BE2C (cell line): ENCODE measurements at regions not wholly inside any gene's neighbourhood (a gene's known extent, or its start where the extent isn't known, plus 50 kb on each side); places are given as distances from the start of the nearest gene placed in this dataset.

Experiments
- DNase-seq: peaks from one replicate; pipeline ENCODE4 v3.0.0-alpha.2; 2020
- H3K27me3 ChIP-seq: fragments of 250-450 bp; sonication (Bioruptor Pico); 2 replicates; pipeline ENCODE4 v1.5.1; 2020; ENCODE audit warnings: mild to moderate bottlenecking
- H3K36me3 ChIP-seq: fragments of 250-450 bp; sonication (Bioruptor Pico); 2 replicates; pipeline ENCODE4 v1.5.1; 2020; ENCODE audit warnings: mild to moderate bottlenecking
- H3K4me1 ChIP-seq: fragments of 250-450 bp; sonication (Bioruptor Pico); 2 replicates; pipeline ENCODE4 v1.5.1; 2020
- H3K4me3 ChIP-seq: 2 replicates; pipeline ENCODE4 v1.5.1; 2011; ENCODE audit warnings: low read depth, low read length
- H3K9me3 ChIP-seq: fragments of 250-450 bp; sonication (Bioruptor Pico); 2 replicates; pipeline ENCODE4 v1.5.1; 2020
- TF ChIP-seq, protein P1 (sequence below): IDR thresholded peaks from 2 replicates; pipeline ENCODE4 v1.5.1; 2012; ENCODE audit warnings: mild to moderate bottlenecking, low read depth, low read length

DNA sequence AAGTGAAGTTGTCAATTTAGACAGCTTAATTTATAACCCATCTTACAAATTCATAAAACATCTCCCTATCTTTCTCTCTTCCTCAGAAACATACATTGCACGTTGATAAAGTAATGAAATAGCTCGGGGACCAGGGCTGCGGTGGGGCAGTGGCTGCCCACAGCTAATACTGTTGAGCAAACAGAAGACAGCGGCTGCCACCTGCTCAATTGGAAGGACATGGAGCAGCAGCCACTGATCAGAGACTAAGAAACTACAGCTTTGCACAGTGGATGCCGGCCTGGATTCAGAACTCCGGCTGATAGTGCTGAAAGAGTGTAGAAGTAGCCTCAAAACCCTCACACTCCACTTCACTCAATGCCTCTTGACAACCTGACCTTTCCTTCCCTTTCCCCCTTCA, 157.9 kb upstream of the PDE10A start:
- TF ChIP-seq, protein P1, sequence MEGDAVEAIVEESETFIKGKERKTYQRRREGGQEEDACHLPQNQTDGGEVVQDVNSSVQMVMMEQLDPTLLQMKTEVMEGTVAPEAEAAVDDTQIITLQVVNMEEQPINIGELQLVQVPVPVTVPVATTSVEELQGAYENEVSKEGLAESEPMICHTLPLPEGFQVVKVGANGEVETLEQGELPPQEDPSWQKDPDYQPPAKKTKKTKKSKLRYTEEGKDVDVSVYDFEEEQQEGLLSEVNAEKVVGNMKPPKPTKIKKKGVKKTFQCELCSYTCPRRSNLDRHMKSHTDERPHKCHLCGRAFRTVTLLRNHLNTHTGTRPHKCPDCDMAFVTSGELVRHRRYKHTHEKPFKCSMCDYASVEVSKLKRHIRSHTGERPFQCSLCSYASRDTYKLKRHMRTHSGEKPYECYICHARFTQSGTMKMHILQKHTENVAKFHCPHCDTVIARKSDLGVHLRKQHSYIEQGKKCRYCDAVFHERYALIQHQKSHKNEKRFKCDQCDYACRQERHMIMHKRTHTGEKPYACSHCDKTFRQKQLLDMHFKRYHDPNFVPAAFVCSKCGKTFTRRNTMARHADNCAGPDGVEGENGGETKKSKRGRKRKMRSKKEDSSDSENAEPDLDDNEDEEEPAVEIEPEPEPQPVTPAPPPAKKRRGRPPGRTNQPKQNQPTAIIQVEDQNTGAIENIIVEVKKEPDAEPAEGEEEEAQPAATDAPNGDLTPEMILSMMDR, result no peak
- no peak for DNase-seq
- no peaks in the 10 kb centered on the region for H3K27me3 ChIP-seq
- no peak overlapping the region for H3K4me3 ChIP-seq
- H3K4me1 ChIP-seq, result no peaks in the 10 kb centered on the region
- H3K36me3 ChIP-seq, result no peaks in the 10 kb centered on the region
- H3K9me3 ChIP-seq, result no peaks in the 10 kb centered on the region

DNA sequence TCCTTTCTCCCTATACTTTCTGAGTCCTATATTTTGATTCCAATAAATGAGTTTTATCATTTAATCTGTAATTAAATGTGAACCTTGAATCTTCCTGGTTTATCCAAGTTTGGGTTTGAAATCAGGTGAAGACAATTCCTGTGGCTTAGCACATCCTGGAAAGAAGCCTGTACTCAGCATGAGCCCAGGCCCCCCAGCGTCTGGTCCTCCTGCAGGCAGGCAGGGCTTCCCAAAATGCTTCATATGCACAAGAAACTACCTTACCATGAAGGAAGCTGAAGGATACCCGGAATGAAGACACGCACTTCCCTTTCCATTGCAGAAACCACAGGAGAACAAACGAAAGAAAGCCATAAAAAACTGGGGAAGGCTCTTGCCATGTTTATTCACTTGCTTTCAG, 157.4 kb upstream of the PDE10A start:
- Histone ChIP-seq H3K9me3 (no peaks in the 10 kb centered on the region), H3K27me3 (no peaks in the 10 kb centered on the region), H3K36me3 (no peaks in the 10 kb centered on the region), H3K4me3 (no peak overlapping the region), H3K4me1 (no peaks in the 10 kb centered on the region)
- DNase-seq, result no peak
- TF ChIP-seq, protein P1, result no peak

DNA sequence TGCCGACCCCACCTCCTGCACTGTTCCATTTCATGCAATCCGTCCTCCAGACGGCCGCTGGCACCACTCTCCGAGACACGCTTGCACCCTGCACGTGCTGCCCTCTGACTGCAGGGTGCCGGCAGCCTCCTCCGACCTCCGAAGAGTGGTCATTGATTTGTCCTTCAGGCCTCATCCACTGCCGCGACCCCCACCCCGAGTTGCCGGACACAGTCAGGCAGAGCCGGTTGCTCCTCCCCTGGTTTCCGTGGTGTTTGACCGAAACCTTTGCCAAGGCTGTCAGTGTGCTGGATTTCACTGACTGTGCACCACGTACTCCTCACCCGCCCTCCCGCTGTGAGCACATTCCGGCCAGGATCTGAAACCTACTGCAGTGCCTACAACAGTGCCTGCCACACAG, 156.4 kb upstream of the PDE10A start:
- H3K4me3 ChIP-seq, result no peak overlapping the region
- TF ChIP-seq, protein P1, result no peak
- H3K36me3 ChIP-seq, result no peaks in the 10 kb centered on the region
- H3K9me3 ChIP-seq, result no peaks in the 10 kb centered on the region
- DNase-seq, result no peak
- no peaks in the 10 kb centered on the region for H3K4me1 ChIP-seq
- H3K27me3 ChIP-seq, result no peaks in the 10 kb centered on the region

DNA sequence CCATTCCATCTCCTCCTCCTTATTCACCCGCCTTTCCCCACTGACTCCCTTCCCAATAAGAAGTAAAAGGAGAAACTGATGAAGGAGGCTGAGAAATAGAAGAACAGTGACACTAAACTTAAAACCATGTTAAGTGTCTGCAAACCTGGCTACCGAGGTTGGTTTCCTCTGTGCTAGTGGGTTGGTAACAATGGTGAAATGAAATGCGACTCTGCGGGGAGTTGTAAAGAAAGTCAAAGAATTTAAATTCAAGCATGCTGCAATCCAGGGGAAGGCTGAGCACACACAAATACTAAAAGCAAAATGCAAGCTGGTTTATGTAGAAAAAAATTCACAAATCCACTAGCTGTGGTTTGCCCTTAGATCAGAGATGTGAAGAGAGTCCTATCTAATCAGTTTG, 155.2 kb upstream of the PDE10A start:
- DNase-seq, result no peak
- H3K27me3 ChIP-seq, result no peaks in the 10 kb centered on the region
- TF ChIP-seq, protein P1, result no peak
- no peaks in the 10 kb centered on the region for H3K9me3 ChIP-seq
- no peaks in the 10 kb centered on the region for H3K36me3 ChIP-seq
- no peak overlapping the region for H3K4me3 ChIP-seq
- H3K4me1 ChIP-seq, result no peaks in the 10 kb centered on the region

DNA sequence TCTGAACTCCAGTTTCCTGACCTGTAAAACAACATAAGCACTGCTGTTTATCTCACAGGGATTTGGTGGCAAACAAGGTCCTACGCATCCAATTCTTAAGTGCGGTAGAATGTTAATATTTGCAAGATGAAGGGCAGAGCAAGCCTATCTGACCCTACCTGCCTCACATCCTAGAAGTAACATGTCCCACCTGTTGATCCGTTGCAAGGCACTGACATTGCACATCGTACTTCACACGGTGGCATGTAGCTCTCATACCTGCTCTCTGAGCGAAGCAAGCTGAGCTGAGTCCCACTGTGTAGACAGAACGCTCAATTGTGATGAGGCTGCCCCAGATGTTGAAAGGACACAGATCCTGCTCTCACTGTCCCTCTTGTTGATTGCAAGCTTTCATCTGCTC, 154.7 kb upstream of the PDE10A start:
- Histone ChIP-seq H3K27me3 (no peaks in the 10 kb centered on the region), H3K4me3 (no peak overlapping the region), H3K9me3 (no peaks in the 10 kb centered on the region), H3K4me1 (no peaks in the 10 kb centered on the region), H3K36me3 (no peaks in the 10 kb centered on the region)
- no peak for DNase-seq
- TF ChIP-seq, protein P1, result no peak

DNA sequence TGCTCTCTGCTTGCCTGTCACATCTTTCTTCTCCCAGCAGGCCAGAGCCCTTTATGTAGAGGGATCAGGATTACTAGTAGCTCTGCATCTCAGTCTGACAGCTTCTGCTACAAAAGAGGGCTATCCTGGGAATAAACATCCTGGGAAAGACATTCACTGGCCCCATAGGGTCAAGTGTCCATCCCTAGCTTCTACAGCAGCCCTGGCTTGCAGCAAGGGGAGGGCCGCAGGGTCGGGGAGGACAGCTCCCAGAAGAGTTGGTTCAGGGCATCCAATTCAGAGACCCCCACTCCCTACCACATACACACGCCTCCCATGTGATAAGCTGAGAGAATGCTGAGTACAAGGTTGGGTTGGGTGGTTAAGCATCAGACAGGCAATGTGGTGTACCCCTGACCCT, 154.1 kb upstream of the PDE10A start:
- no peaks in the 10 kb centered on the region for H3K36me3 ChIP-seq
- TF ChIP-seq, protein P1, result no peak
- no peaks in the 10 kb centered on the region for H3K9me3 ChIP-seq
- no peaks in the 10 kb centered on the region for H3K4me1 ChIP-seq
- DNase-seq, result no peak
- no peak overlapping the region for H3K4me3 ChIP-seq
- no peaks in the 10 kb centered on the region for H3K27me3 ChIP-seq
